Mesenchymal stem cell (in vitro differentiated cells and primary cell): ENCODE measurements at regions not wholly inside any gene's neighbourhood (a gene's known extent, or its start where the extent isn't known, plus 50 kb on each side); places are given as distances from the start of the nearest gene placed in this dataset.

Experiments
- DNase-seq: peaks from one replicate; pipeline ENCODE4 v3.0.0-alpha.2; 2013
- H2AFZ ChIP-seq: one replicate; pipeline ENCODE4 v1.6.1; 2013; ENCODE audit warnings: low read depth, mild to moderate bottlenecking, control low read depth, inconsistent platforms, low read length, moderate library complexity
- H2AK5ac ChIP-seq: 2 replicates; pipeline ENCODE4 v1.6.1; 2013; ENCODE audit warnings: low read length, moderate library complexity, mild to moderate bottlenecking, inconsistent platforms; ENCODE audit not compliant: severe bottlenecking
- H2BK120ac ChIP-seq: one replicate; pipeline ENCODE4 v1.6.1; 2013; ENCODE audit warnings: low read depth, mild to moderate bottlenecking, inconsistent platforms, low read length, moderate library complexity
- H2BK12ac ChIP-seq, 2 experiments: one replicate each; pipeline ENCODE4 v1.6.1; 2013; ENCODE audit warnings: inconsistent platforms in 2 of 2, low read length in 2 of 2, mild to moderate bottlenecking in 2 of 2, moderate library complexity in 2 of 2, control low read depth in 1 of 2
- H2BK15ac ChIP-seq: one replicate; pipeline ENCODE4 v1.6.1; 2013; ENCODE audit warnings: mild to moderate bottlenecking, low read depth, inconsistent platforms; ENCODE audit not compliant: poor library complexity, severe bottlenecking
- H2BK5ac ChIP-seq: 2 replicates; pipeline ENCODE4 v1.6.1; 2013; ENCODE audit warnings: low read depth, mild to moderate bottlenecking, low read length, control low read depth, inconsistent platforms; ENCODE audit not compliant: poor library complexity, severe bottlenecking
- H3K14ac ChIP-seq, 2 experiments: one replicate each; pipeline ENCODE4 v1.6.1; 2013; ENCODE audit warnings: inconsistent platforms in 2 of 2, low read length in 2 of 2, control low read depth in 1 of 2, mild to moderate bottlenecking in 1 of 2, moderate library complexity in 1 of 2
- H3K18ac ChIP-seq, 2 experiments: one replicate each; pipeline ENCODE4 v1.6.1; 2013; ENCODE audit warnings: inconsistent platforms in 2 of 2, low read length in 2 of 2, control low read depth in 1 of 2, low read depth in 1 of 2, mild to moderate bottlenecking in 1 of 2
- H3K23ac ChIP-seq, 2 experiments: one replicate each; pipeline ENCODE4 v1.6.1; 2013; ENCODE audit warnings: inconsistent platforms in 2 of 2, low read length in 2 of 2, mild to moderate bottlenecking in 2 of 2, moderate library complexity in 2 of 2, control low read depth in 1 of 2
- H3K27ac ChIP-seq: 2 replicates; pipeline ENCODE4 v1.5.1; 2013; ENCODE audit warnings: mild to moderate bottlenecking, moderate library complexity, low read length, control low read depth, inconsistent platforms; ENCODE audit not compliant: poor library complexity, severe bottlenecking
- H3K27me3 ChIP-seq, 2 experiments: 2 replicates each; pipeline versions ENCODE4 v1.6.1 to v1.7.0; 2013; ENCODE audit warnings: low read length in 2 of 2, mild to moderate bottlenecking in 2 of 2, moderate library complexity in 2 of 2, control low read depth in 1 of 2, inconsistent platforms in 1 of 2; ENCODE audit not compliant: control insufficient read depth in 1 of 2, insufficient read depth in 1 of 2
- H3K36me3 ChIP-seq, 2 experiments: 2 replicates each; pipeline versions ENCODE4 v1.6.1 to v1.7.0; 2013; ENCODE audit warnings: low read length in 2 of 2, control low read depth in 1 of 2, inconsistent platforms in 1 of 2, low read depth in 1 of 2, mild to moderate bottlenecking in 1 of 2; ENCODE audit not compliant: insufficient read depth in 2 of 2, control insufficient read depth in 1 of 2
- H3K4ac ChIP-seq, 2 experiments: one replicate each; pipeline ENCODE4 v1.6.1; 2013; ENCODE audit warnings: inconsistent platforms in 2 of 2, low read length in 2 of 2, mild to moderate bottlenecking in 2 of 2, moderate library complexity in 2 of 2, control low read depth in 1 of 2, low read depth in 1 of 2
- H3K4me1 ChIP-seq: 2 replicates; pipeline ENCODE4 v1.6.1; 2013; ENCODE audit warnings: low read depth, low read length, control low read depth; ENCODE audit not compliant: control insufficient read depth, insufficient read depth
- H3K4me2 ChIP-seq: 2 replicates; pipeline ENCODE4 v1.6.1; 2013; ENCODE audit warnings: low read length, mild to moderate bottlenecking, inconsistent platforms; ENCODE audit not compliant: poor library complexity, severe bottlenecking
- H3K4me3 ChIP-seq, 2 experiments: 2 replicates each; pipeline versions ENCODE4 v1.5.1 to v1.7.0; 2013; ENCODE audit warnings: low read length in 2 of 2, mild to moderate bottlenecking in 2 of 2, control low read depth in 1 of 2, low read depth in 1 of 2; ENCODE audit not compliant: insufficient read depth in 1 of 2
- H3K79me1 ChIP-seq: replicated peaks from 2 replicates; pipeline ENCODE4 v1.6.1; 2013; ENCODE audit warnings: mild to moderate bottlenecking, control low read depth, low read length, inconsistent platforms; ENCODE audit not compliant: poor library complexity, severe bottlenecking
- H3K9ac ChIP-seq: 2 replicates; pipeline ENCODE4 v1.7.0; 2013; ENCODE audit warnings: mild to moderate bottlenecking, low read length, moderate library complexity
- H3K9me3 ChIP-seq: 2 replicates; pipeline ENCODE4 v1.7.0; 2013; ENCODE audit warnings: mild to moderate bottlenecking, low read length; ENCODE audit not compliant: control insufficient read depth
- H4K8ac ChIP-seq: one replicate; pipeline ENCODE4 v1.6.1; 2013; ENCODE audit warnings: inconsistent platforms, mild to moderate bottlenecking, low read length, moderate library complexity
- H4K91ac ChIP-seq: one replicate; pipeline ENCODE4 v1.6.1; 2013; ENCODE audit warnings: mild to moderate bottlenecking, low read length, inconsistent platforms
- WGBS: methylation state at CpG from one replicate; pipeline ENCODE4 v1.1.7; 2013; ENCODE audit warnings: mixed read lengths; 5-methylcytosine and 5-hydroxymethylcytosine counted together

DNA sequence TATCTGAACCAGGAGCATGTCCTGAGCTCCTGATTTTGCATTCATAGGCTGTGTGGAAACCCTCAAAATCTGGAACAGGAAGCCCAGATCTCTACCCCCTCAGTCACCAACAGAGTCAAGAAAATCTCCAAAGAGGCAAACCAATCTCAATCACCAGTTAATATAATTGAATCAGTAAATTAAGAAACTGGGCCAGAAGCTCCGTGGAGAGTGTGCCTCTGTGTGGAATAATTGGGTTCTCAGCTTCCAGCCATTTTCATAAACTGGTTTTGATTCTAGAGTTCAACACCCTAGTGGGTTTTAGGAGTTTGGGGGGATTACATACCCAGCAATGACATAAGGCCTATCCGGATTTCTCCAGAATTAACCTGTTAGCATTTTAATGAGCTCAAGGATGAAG lies 362.9 kb downstream of the IRX2 start:
- Histone ChIP-seq H2BK5ac (no peak overlapping the region), H3K27ac (no peak overlapping the region), H3K9me3 (no peaks in the 10 kb centered on the region), H3K27me3 (peaks cover 0 to 6% of the 10 kb centered on the region in 2 experiments), H3K23ac (no peak overlapping the region), H3K4me3 (no peak overlapping the region), H3K14ac (no peak overlapping the region), H2BK120ac (no peak overlapping the region), H2AFZ (no peak overlapping the region), H2BK15ac (no peak overlapping the region), H3K4me1 (peaks cover 1% of the 10 kb centered on the region), H3K4ac (no peak overlapping the region), H3K36me3 (no peaks in the 10 kb centered on the region), H2AK5ac (no peak overlapping the region), H3K9ac (no peak overlapping the region), H4K8ac (no peak overlapping the region), H3K18ac (no peak overlapping the region), H3K4me2 (no peak overlapping the region), H3K79me1 (no peaks in the 10 kb centered on the region), H2BK12ac (no peak overlapping the region), H4K91ac (no peak overlapping the region)
- DNase-seq: no peak
- 82% methylated on average over 2 of the region's 2 CpGs for WGBS

DNA sequence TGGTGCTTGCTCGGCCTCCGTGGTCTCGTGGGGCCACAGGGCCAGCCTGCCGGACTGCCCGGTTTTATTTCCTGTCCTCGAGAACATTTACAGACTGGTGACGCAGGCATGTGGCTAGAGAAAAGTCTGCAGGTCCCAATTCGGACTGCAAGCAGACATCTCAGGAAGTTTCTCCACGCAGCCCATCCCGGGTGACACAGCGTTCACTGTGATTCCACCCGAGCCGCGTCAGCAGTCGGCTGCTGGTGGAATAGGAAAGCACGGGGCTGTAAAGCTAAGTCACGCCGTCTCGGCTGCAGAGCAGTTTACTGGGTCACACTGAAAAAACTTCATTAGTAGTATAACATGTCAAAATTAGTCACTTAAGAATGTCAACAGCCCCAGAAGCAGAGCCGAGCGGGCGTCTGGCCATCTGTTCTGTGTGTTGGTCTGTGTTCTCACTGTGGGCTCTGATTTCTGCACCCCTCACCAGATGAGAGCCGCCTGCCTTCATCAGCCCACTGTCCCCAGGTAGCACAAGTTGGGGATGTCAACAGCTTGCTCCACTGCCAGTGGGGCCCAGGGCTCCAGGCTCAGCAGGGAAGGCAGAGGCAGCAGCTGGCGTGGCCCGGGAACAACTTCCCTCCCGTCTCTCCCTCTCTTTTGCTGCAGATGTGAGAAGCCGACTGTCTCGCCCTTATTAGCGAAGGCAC lies 363.7 kb downstream of the IRX2 start:
- Histone ChIP-seq H3K23ac (no peak overlapping the region), H2AFZ (no peak overlapping the region), H2BK15ac (no peak overlapping the region), H3K36me3 (no peaks in the 10 kb centered on the region), H3K18ac (no peak overlapping the region), H4K91ac (no peak overlapping the region), H3K9ac (no peak overlapping the region), H3K14ac (no peak overlapping the region), H3K27ac (no peak overlapping the region), H3K27me3 (peaks cover 0 to 6% of the 10 kb centered on the region in 2 experiments), H2BK12ac (no peak overlapping the region), H3K4me3 (peak overlapping the region in 1 of 2 experiments; percentile 37), H3K9me3 (no peaks in the 10 kb centered on the region), H2AK5ac (no peak overlapping the region), H3K4me2 (no peak overlapping the region), H4K8ac (no peak overlapping the region), H3K4ac (no peak overlapping the region), H3K79me1 (no peaks in the 10 kb centered on the region), H3K4me1 (no peaks in the 10 kb centered on the region), H2BK120ac (no peak overlapping the region), H2BK5ac (no peak overlapping the region)
- DNase-seq: no peak
- 66% methylated on average over 25 of the region's 29 CpGs for WGBS

DNA sequence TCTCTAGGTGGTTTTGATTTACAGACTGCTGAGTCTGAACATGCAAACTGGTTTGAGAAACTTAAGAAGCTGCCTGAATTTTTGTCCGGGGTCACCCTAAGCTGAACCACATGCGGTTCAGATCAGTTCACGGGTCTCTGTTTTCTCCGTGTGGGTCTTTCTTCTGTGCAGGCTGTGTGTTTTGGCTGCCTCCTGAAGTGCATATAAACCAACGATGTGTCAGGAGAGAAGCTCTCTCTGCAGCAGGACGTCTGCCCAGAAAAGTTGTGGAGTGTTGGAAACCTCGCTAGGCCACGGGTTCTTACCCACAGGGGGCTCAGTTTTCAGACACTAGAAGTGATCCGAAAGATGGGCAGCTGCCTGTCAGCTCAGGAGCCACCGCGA lies 364.2 kb downstream of the IRX2 start:
- Histone ChIP-seq H2AFZ (no peak overlapping the region), H3K79me1 (no peaks in the 10 kb centered on the region), H3K27me3 (peaks cover 0 to 6% of the 10 kb centered on the region in 2 experiments), H4K8ac (no peak overlapping the region), H3K9ac (no peak overlapping the region), H3K23ac (no peak overlapping the region), H3K36me3 (no peaks in the 10 kb centered on the region), H2AK5ac (no peak overlapping the region), H3K4me3 (peak overlapping the region in 1 of 2 experiments; percentile 37), H2BK15ac (no peak overlapping the region), H4K91ac (no peak overlapping the region), H2BK120ac (no peak overlapping the region), H2BK5ac (no peak overlapping the region), H3K14ac (no peak overlapping the region), H3K18ac (no peak overlapping the region), H3K9me3 (no peaks in the 10 kb centered on the region), H2BK12ac (no peak overlapping the region), H3K27ac (no peak overlapping the region), H3K4ac (no peak overlapping the region), H3K4me1 (no peaks in the 10 kb centered on the region), H3K4me2 (no peak overlapping the region)
- WGBS: 78% methylated on average over 11 of the region's 11 CpGs
- no peak for DNase-seq

DNA sequence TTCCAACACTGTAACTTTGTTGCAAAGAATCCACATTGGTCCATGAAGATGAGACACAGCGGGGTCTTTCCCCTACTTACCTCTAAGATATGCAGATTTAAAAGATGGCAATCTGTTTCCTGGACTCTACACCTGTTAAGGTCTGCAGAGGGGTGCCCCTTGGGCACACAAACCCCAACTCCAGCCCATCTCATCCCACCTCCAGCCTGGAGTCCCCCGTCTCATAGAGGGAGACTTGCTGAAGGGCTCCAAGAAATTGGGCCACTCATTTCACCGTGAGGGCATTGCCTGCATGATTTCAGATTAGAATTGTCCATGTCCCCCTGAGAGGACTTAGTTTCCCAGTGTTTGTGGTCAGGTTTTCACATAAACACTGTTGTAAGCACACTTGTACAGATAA lies 365.7 kb downstream of the IRX2 start:
- H3K9ac ChIP-seq: no peak overlapping the region
- H3K27ac ChIP-seq: no peak overlapping the region
- no peaks in the 10 kb centered on the region for H3K36me3 ChIP-seq
- no peak overlapping the region for H2AFZ ChIP-seq
- H4K8ac ChIP-seq: no peak overlapping the region
- no peak overlapping the region for H2BK5ac ChIP-seq
- H3K4me2 ChIP-seq: no peak overlapping the region
- no peak overlapping the region for H2BK12ac ChIP-seq
- no peak for DNase-seq
- H3K4ac ChIP-seq: no peak overlapping the region
- H3K14ac ChIP-seq: no peak overlapping the region
- no peak overlapping the region for H3K4me3 ChIP-seq
- no peak overlapping the region for H3K18ac ChIP-seq
- no peaks in the 10 kb centered on the region for H3K9me3 ChIP-seq
- H3K4me1 ChIP-seq: no peaks in the 10 kb centered on the region
- no peak overlapping the region for H2BK15ac ChIP-seq
- H2AK5ac ChIP-seq: no peak overlapping the region
- no peak overlapping the region for H3K23ac ChIP-seq
- 49% methylated on average over 3 of the region's 3 CpGs for WGBS
- H4K91ac ChIP-seq: no peak overlapping the region
- H3K27me3 ChIP-seq: peaks cover 0 to 6% of the 10 kb centered on the region in 2 experiments
- no peaks in the 10 kb centered on the region for H3K79me1 ChIP-seq
- H2BK120ac ChIP-seq: no peak overlapping the region
